Muscle of arm (tissue), 1 donor: ENCODE measurements at regions not wholly inside any gene's neighbourhood (a gene's known extent, or its start where the extent isn't known, plus 50 kb on each side); places are given as distances from the start of the nearest gene placed in this dataset.
"Not testable (repeated sequence)": the region's sequence is repeated elsewhere in the genome, so short reads cannot be mapped to it uniquely, and the experiment has no call there.

Experiments
- DNase-seq: peaks from one replicate; pipeline ENCODE4 v3.0.0-alpha.2; 2013

DNA sequence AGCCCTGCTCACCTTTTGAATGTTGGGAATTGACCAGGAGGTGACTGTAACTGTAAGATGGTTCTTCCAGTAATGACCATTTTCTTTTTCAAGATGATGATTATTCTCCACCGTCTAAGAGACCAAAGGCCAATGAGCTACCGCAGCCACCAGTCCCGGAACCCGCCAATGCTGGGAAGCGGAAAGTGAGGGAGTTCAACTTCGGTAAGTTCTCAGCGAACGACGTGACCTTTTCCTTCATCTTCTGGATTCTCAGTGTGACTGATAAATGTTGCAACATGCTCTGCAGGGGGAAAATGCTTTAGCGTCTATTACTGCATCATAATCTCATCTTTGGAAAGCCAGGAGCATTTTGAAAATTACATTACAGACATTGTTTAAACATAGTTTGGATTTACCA, 89.5 kb upstream of the SPDYE9 start:
- not testable (repeated sequence) for DNase-seq

DNA sequence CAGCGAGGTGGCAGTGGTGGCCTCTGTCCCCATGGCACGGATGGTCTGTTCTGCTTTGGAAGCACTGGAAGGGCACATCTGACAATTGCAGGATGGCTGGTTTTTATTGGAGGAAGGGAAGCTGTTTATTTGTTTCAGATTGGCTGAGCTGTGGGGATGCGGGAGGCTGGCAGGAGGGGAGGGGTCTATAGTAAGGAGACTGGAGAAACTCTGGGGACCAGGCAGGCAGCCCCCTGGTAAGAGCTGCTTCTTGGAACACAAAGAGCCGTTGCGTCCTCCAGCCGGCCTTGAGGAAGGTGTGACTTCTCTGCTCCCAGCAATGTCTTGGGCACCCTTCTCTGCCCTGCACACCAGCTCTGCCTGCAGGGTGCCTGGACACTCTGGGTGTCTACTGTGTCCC, 85.1 kb upstream of the SPDYE9 start:
- not testable (repeated sequence) for DNase-seq

DNA sequence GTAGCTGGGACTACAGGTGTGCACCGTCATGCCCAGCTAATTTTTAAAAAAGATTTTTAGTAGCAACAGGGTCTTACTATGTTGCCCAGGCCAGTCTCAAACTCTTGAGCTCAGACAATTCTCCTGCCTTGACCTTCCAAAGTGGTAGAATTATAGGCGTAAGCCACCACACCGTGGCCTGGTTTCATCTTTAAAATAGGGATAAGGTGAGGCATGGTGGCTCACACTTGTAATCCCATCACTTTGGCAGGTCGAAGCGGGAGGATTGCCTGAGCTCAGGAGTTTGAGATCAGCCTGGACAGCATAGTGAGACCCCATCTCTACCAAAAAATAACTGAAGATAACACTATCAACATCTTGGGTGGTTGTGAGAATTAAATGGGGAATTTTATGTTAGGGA, 84.6 kb upstream of the SPDYE9 start:
- DNase-seq: not testable (repeated sequence)

DNA sequence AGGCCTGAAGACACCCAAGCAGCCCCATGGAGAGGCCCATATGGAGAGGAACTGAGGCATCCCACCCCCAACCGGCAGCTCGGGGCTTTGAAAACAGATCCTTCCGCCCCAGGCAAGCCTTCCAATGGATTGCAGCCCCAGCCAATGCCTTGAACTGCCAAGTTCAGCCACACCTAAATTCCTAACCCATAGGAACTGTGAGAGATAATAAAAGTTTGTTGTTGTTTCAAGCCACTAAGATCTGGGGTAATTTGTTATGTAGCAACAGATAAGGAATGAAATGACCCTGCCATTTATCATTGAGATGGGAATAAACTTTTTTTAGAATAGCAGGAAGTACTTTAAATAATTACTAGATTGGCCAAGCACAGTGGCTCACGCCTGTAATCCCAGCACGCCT, 80.3 kb upstream of the SPDYE9 start:
- not testable (repeated sequence) for DNase-seq

DNA sequence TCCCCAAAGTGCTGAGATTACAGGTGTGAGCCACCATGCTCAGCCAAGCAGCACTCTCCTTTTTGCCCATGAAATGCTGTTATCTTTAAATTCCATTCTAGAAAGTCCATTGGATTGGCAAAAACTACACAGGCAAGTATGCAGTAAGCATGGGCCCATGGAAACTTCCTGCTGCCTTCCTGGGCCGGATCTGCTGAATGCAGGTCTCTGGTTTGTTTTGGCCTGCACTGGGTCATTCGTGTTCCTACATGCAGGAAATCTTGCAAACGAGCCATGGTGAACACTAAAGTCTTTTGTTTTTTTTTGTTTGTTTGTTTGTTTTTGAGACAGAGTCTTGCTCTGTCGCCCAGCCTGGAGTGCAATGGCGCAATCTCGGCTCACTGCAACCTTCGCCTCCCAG, 76.8 kb upstream of the SPDYE9 start:
- not testable (repeated sequence) for DNase-seq

DNA sequence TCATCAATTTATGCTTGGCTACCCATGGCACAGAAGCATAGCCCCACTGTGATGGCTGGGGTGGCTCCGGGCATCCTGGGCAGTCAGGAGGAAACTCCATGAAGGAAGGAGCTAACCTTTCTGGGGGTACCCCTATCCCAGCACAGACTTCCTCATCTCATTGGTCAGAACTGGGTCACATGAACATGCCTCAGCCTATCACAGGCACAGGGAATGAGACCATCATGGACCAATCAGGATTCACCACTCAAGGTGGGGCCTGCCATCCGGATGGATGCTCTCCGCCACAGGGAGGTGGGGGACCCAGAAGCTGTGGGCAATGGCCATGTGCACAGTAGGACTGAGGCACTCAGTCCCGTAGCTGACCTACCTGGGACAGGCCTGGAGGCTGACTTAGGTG, 75.9 kb upstream of the SPDYE9 start:
- DNase-seq: not testable (repeated sequence)

DNA sequence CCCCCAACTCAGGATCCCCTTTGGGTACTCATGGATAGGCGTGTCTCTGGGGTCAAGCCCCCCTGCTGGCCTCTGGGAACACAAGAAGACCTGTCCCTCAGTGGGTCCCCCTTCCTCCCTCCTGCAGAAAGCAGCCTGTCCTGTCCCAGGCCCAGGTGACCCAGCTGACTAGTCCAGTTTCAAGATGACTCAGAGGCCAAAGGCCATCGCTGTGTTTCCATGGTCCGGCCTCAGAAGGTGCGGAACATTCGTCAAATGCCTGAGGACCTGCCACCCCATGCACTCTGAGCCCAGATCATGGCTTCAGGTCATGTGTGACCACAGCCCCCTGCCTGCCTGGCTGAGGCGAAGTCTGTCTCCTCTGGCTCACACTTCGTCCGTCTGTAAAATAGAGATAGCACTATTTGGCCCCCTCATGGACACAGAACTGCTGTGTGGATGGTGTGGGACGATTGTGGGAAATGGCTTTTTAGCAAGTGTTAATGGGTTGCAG, 71.4 kb upstream of the SPDYE9 start:
- not testable (repeated sequence) for DNase-seq

DNA sequence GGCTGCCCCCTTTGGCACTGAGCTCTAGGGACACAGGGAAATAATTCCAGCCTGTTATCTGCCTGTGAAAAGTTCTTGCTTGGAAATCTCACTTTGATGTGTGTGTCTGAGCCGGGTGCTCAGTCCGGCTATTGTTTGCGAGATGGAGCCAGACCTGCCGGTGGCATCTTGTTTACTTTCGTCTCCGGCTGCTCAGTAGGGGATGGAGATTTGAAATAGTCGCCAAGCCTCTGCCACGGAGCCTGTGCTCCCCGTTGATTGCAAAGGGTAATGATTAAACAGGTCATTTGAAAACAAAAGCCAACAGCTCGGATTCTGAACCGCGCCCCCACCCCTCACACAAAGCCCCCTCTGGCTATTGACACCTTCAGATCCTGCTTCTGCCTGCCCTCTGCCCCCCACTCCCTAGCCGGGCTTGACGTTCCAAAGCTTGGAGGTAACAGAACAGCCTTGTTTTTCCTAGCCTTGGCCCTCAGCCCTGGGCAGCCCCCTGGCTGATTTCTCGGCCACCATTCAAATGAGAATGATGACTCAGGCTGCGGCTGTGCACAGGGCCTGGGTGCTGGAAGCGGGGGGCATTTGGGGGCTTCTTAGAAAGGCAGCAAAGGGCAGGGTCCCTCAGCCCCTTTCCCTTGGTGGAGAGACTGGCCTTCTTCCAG, 70.8 kb upstream of the SPDYE9 start:
- DNase-seq: not testable (repeated sequence)

DNA sequence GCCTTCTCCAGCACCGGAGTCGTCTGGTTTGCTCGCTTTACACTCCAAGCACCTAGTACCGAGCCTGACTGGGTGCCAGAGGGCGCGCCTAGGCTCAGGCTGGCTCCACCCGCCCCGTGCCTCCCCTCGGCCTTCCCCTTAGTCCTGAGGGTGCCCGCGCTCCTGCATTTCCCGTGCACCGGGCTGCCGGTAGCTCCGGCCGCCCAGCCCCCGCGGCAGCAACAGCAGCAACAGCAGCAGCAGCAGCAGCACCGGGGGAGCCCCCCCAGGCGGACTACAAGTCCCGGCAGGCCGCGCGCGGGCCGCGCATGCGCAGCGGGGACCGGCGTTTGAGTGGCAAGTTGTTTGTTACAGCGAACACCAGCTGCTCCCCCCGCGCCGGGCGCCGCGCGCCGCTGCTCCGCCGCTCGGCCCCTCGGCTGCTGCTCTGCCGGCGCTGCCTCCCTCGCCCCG, 68.8 kb upstream of the SPDYE9 start:
- DNase-seq: peak; percentile 48

DNA sequence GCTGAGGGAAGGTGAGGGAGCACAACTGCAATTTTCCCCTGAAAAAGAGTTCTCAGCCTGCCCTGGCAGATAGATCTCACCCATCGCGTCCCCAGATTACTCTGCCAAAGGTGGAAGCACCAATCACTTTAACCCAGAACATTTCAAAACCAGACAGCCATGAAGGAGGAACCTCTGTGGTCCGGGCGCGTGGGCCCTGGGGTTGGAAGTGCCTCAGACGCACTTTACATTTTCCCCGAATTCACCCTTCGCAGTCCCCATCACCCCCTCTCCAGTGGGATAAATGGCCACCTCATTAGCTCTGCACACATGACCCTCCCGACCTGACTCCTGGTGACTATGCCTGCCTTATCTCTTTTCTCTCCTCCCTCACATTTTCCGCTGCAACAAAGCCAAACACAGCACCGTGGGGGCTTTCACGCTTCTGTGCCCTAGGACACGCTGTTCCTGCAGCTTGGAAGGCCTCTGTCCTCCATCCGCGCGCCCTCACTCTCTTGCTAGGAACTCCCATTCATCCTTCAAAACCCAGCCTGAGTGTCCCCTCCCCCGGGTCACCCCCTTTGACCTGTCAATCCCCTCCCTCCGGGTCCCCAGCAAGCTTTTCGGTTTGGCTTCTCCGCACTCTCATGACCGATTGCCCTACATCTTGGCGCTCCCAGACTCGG, 68.2 kb upstream of the SPDYE9 start:
- not testable (repeated sequence) for DNase-seq

- not testable (repeated sequence) for DNase-seq
Measured at GRCh38 chr7:73148570-73148969, 62.7 kb upstream of the SPDYE9 start.

DNA sequence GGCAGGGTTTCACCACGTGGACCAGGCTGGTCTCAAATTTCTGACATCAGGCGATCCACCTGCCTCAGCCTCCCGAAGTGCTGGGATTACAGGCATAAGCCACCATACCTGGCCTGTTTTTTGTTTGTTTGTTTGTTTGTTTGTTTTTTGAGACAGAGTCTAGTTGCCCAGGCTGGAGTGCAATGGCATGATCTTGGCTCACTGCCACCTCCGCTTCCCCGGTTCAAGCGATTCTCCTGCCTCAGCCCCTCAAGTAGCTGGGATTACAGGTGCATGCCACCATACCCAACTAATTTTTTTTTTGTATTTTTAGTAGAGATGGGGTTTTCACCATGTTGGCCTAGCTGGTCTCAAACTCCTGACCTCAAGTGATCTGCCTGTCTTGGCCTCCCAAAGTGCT, 61.8 kb upstream of the SPDYE9 start:
- DNase-seq: not testable (repeated sequence)

DNA sequence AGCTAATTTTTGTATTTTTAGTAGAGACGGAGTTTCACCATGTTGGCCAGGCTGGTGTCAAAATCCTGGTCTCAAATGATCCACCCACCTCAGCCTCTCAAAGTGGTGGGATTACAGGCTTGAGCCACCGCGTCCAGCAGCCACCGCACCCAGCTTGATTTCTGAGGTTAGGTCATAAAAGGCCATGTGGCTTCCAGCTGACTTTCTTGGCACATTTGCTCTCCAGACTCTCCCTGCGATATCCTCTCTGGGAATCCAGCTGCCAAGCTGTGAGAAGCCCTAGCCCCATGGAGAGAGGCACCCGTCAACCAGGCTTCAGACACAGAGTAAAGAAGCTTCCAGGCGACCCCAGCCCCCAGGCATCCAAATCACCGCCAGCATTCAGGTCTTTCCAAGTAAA, 58.2 kb upstream of the SPDYE9 start:
- DNase-seq: not testable (repeated sequence)

DNA sequence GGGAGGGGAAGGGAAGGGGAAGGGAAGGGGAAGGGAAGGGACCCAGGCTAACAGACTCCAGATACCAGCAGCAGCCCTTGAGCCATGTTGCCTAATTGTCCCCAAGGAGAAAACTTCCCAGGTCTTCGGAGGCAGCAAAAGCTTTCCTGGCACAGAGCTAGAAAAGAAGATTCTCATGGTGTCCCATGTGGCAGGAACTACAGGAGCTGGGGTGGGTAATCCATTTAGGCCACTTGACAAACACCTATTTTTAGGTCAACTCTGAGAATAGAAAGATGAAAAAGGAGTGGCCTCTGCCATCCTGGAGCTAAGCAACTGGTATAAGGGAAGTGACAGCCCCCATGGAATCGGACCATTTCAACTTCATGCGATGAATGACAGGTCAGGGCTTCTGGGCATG, 52.1 kb upstream of the SPDYE9 start:
- not testable (repeated sequence) for DNase-seq
